GM21528 (cell line): ENCODE measurements at regions not wholly inside any gene's neighbourhood (a gene's known extent, or its start where the extent isn't known, plus 50 kb on each side); places are given as distances from the start of the nearest gene placed in this dataset.

Source experiments
- ATAC-seq: cut with Tn5 transposase; IDR thresholded peaks from one replicate; pipeline ENCODE4 v1.9.1; 2021; ENCODE audit warnings: mild to moderate bottlenecking, moderate library complexity; ENCODE audit not compliant: unreplicated experiment, low FRiP score

GRCh38 chr14:87343652-87344051, 649.3 kb downstream of the GALC start:
- ATAC-seq = no peak

- ATAC-seq = no peak
Measured at GRCh38 chr14:87334997-87335685, 657.8 kb downstream of the GALC start.

DNA sequence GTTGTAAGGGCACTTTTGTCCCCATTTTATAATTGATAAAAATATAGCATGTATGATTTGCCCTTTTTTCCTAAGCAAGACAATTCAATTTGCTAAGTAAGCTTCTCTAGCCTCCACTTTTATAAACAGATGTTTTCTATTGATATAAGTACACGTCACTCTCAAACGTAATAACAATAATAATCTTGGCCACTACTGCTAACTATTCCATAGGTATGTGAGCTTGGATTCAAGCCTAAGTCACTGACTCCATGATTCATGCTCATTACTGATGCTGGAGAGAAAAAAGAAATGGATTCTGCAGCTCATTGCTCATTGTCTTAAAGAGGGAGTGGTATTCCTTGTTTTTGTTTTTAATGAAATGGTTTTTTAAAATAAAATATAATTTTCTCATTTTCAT, 661.0 kb downstream of the GALC start:
- no peak for ATAC-seq

DNA sequence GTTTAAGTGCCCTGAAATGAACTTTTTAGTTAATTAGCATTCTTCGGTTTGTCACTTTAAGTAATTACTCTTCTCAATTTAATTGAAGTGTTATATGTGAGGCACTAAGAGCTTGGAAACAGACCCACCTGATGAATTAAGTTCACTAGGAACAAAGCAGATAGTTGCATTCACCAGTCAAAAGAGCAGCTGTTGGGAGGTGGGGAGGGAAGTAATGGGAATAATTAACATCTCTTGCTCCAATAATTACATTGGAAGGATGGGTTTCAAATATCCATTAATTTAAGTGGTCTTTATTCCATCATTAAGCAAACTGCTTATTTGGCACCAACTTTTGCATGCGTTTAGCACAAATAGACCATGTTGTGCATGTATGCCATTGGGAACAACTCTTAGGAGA, 667.2 kb downstream of the GALC start:
- no peak for ATAC-seq

- no peak for ATAC-seq
Measured at GRCh38 chr14:87323191-87323590, 669.8 kb downstream of the GALC start.

DNA sequence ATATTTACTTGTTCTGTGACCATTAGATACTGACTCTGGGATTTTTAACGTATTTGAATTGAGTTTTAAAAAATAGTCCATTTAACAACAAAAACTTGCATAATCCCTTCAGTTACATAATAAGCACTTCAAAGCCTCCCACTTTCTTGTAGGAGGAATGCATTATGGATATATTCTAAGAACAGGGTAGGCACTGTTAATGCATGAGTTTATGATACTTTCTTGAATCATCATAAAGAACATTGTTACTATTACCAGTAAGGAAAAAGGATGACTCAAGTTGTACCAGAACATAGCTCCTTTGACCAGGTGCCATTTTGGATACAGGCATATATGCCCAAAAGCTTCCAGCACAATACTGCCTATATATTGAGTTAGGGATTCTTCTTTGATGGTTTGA, 671.4 kb downstream of the GALC start:
- no peak for ATAC-seq

GRCh38 chr14:87312894-87313205, 680.1 kb downstream of the GALC start:
- no peak for ATAC-seq

GRCh38 chr14:87312169-87312893, 680.7 kb downstream of the GALC start:
- ATAC-seq = no peak

DNA sequence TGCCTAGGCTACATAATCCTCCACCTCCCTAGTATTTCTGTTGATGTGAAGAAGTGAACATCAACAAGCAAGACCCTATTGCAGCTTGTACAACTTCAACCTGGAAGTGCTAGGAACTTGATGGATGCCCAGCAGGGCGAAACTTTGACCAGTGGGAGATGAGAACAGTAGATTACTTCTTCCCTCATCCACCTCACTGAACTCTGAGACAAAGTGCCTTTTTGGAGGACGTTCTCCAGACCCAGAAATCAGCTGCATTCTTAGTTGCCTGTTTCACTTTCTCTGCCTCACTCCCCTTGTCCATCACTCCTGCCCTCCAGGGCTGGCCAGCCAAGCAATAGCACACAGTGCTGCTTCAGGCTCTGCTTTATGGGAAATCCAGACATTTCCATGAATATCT, 683.4 kb downstream of the GALC start:
- no peak for ATAC-seq

DNA sequence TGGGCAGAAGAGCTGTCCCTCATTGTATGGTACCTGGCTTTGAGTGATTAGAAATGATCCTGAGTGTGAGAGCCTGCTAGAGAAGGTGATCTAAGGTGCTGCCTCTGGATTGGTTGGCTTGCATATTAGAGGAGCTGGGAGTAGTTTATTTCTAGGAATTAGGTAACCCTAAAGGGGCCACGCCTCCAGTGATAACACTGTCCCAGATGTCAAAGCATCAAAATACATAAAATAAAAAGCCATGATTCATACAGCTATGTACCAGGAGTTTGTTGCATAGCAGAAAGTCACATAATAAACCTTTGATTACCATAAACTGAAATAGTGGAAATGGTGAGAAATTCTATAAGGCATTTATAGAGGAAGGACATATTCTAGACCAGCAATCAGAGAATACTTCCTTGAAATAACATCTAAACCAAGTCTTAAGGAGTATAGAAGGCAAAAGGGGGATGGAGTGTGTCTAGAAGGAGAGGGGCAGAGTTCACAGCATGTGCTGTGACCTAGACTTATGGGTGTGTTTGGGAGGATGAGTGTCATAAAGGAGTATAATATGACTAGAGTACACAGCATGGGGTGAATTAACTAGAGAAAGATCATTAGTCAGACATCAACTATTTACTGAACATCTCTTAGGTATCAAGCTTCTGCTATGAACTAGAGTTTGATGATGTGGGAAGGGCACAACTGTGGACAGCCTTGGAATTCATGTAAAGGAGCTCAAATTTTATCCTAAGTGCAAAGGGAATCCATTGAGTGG, 686.4 kb downstream of the GALC start:
- ATAC-seq = no peak

DNA sequence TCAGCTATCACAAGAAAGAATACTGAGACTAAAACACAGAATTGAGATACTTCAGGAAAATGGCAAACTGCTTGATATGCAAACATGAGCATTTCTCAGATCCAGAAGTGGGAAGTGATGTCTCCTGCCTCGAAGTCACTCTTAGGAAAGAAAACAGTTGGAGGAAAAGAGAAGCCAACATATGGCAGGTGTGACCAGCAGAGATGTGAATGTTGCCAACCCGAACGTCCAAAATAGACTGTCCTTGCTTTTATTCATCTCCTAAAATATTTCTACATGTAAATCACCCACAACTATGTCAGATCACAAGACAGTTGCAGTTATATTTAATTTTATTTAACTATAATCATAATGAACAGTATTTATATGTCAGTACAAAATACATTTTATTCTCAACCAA, 687.6 kb downstream of the GALC start:
- no peak for ATAC-seq

GRCh38 chr14:87304404-87304803, 688.6 kb downstream of the GALC start:
- ATAC-seq = no peak

DNA sequence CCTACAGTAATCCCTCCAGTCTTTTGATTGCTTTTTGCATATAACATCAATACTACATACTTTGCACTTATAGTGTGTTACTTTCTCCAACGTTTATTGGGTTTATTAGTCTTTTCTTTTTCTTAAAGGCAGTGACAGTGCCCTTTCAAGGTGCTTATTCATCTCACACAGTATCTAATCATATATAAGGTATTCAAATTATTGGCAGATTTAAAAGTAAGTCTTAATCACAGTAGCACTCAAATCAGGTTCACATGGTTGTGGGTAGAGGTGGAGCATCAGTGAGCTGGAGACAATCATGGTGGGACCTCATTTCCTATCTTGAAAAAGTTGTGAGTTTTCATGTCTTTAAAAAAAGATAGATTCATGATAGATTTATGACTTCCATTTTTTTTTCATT, 706.2 kb downstream of the GALC start:
- ATAC-seq = no peak

DNA sequence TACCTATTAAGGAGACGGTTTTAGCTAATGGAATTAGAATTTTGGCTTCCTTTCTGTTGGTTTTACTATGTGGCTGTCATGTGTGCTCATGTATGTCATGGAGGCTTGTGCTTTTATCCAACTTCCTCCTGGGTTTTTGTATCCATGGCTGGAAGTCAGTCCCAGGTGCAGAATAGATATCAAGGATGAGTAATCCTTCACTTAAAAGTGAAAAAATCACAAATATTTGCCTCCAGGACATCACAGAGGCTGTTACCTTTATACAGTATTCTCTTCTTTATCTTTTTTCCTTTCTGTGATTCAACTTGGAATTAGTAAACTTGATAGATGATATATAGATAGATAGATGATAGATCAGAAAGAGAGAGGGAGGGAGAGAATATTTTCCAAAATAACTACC, 706.8 kb downstream of the GALC start:
- ATAC-seq = no peak

- ATAC-seq = no peak
Measured at GRCh38 chr14:87285506-87285905, 707.5 kb downstream of the GALC start.

DNA sequence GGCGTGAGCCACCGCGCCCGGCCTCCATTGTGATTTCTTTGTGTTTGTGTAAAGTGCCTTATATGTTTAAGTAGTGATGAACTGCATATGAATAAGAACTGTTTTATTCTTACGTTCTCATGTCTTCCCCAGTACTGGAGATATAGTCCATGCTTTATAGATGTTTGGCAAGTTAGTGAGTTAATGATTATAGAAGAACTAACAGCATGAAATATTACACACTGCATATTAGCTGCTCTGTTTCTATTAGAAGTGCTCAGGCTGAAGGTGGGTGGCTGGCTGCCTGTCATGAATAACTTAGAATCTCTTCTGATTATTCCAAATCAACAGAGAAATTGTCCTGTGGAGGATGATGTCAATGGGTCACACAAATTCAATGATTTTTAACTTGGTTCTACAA, 709.4 kb downstream of the GALC start:
- ATAC-seq = no peak

GRCh38 chr14:87282266-87282665, 710.7 kb downstream of the GALC start:
- ATAC-seq = no peak

GRCh38 chr14:87278415-87278814, 714.6 kb downstream of the GALC start:
- ATAC-seq = no peak

GRCh38 chr14:87271331-87271730, 721.7 kb downstream of the GALC start:
- no peak for ATAC-seq

DNA sequence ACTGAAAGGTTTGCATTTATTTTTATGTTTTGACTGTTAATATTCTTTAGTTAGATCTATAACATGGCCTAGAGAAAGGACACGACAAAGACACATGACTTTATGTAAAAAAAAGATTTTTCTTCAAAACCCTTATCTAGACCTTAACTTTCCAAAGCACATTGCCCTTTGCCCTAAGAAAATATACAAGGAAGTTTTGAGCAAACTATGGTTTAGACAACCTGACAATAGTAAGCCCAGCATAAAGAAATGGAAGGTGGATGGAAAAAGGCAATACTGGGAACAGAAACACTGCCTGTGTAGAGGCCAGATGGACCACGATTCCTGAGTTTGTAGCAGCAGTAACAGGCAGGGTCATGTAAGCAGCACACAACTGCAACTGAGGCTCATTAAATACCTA, 724.0 kb downstream of the GALC start:
- no peak for ATAC-seq

- no peak for ATAC-seq
Measured at GRCh38 chr14:87264796-87265195, 728.2 kb downstream of the GALC start.

- no peak for ATAC-seq
Measured at GRCh38 chr14:87264272-87264785, 728.7 kb downstream of the GALC start.
